ENCODE measurements at regions not wholly inside any gene's neighbourhood (a gene's known extent, or its start where the extent isn't known, plus 50 kb on each side); places are given as distances from the start of the nearest gene placed in this dataset.

- TF ChIP-seq CTCF (IDR thresholded peaks at IDR 0.05; ENCODE audit: low read depth, low read length, missing input control) (no peak), GABPA (IDR thresholded peaks at IDR 0.05 in 1 of 2, conservative IDR thresholded peaks at IDR 0.05 in 1 of 2) (no peak), ZBTB33 (IDR thresholded peaks at IDR 0.05) (no peak)
Observed at GRCh38 chr18:24964216-24964615, 387.8 kb downstream of the ZNF521 start.

All from liver (tissue), 3 donors.